Endothelial cell of umbilical vein (primary cell): ENCODE measurements at regions not wholly inside any gene's neighbourhood (a gene's known extent, or its start where the extent isn't known, plus 50 kb on each side); places are given as distances from the start of the nearest gene placed in this dataset.

Experiments used
- BruUV-seq: library from RNA; stranded (reverse); fragments of 400-500 nt; replicated peaks from 2 replicates; lab custom pipeline; 2021; lab: Mats Ljungman, UMichigan
- CTCF ChIA-PET: fragments of 300-600, 350-600 bp; sonication (Branson Sonifier 250); formaldehyde crosslinking; loops from one replicate; lab custom pipeline; 2021; ENCODE audit warnings: antibody characterized with exemption, inconsistent platforms; lab: Charles Lee
- POLR2A ChIA-PET: fragments of 300-600, 350-600 bp; sonication (Branson Sonifier 250); formaldehyde crosslinking; loops from one replicate; lab custom pipeline; 2021; ENCODE audit warnings: antibody characterized with exemption, inconsistent platforms; lab: Charles Lee
- DNase-seq: peaks from one replicate; pipeline ENCODE4 v3.0.0-alpha.2; 2011; ENCODE audit warnings: low read depth, low spot score
- FAIRE-seq: peaks from 2 replicates; lab custom pipeline; 2011; peaks lifted over from hg19 to GRCh38; lab: Jason Lieb, UNC
- H2AFZ ChIP-seq: 2 replicates; pipeline ENCODE4 v1.6.0; 2012; ENCODE audit warnings: low read depth, low read length, control low read depth, inconsistent platforms
- H3K27ac ChIP-seq: 2 replicates; pipeline ENCODE4 v1.5.1; 2011; ENCODE audit warnings: low read depth, mild to moderate bottlenecking, control low read depth, low read length, moderate library complexity; ENCODE audit not compliant: insufficient read depth
- H3K27me3 ChIP-seq, 2 experiments: 2 replicates each; pipeline versions ENCODE4 v1.6.0 to v1.6.1; 2011; ENCODE audit warnings: low read length in 2 of 2, mixed read lengths in 1 of 2; ENCODE audit not compliant: control insufficient read depth in 2 of 2, insufficient read depth in 2 of 2
- H3K36me3 ChIP-seq, 2 experiments: 2 replicates in 1 of 2; 3 replicates in 1 of 2; pipeline ENCODE4 v1.5.1; 2011; ENCODE audit warnings: low read length in 2 of 2, mild to moderate bottlenecking in 1 of 2, moderate library complexity in 1 of 2; ENCODE audit not compliant: control insufficient read depth in 2 of 2, insufficient read depth in 2 of 2; ENCODE audit errors: extremely low read depth in 1 of 2
- H3K4me1 ChIP-seq: 3 replicates; pipeline ENCODE4 v1.5.1; 2011; ENCODE audit warnings: mild to moderate bottlenecking, low read length; ENCODE audit not compliant: control insufficient read depth, insufficient read depth; ENCODE audit errors: extremely low read depth
- H3K4me2 ChIP-seq: 2 replicates; pipeline ENCODE4 v1.6.1; 2011; ENCODE audit warnings: low read length, control low read depth, mixed read lengths; ENCODE audit not compliant: insufficient read depth
- H3K4me3 ChIP-seq, 3 experiments: fragments of 200-600 bp in 1 of 3; sonication (generic), shearing (Covaris generic) in 1 of 3; replicated peaks in 1 of 3; 2 replicates each; pipeline ENCODE4 v1.5.1; 2011 to 2016; ENCODE audit warnings: control low read depth in 3 of 3, low read length in 3 of 3, mild to moderate bottlenecking in 2 of 3, inconsistent platforms in 1 of 3, low read depth in 1 of 3, moderate library complexity in 1 of 3; ENCODE audit not compliant: insufficient read depth in 1 of 3
- H3K79me2 ChIP-seq: 2 replicates; pipeline ENCODE4 v1.6.0; 2012; ENCODE audit warnings: low read length, inconsistent platforms; ENCODE audit not compliant: control insufficient read depth, insufficient read depth
- H3K9ac ChIP-seq: replicated peaks from 2 replicates; pipeline ENCODE3; 2011; ENCODE audit warnings: low read length, control low read depth; ENCODE audit not compliant: insufficient read depth; ENCODE audit errors: extremely low read depth
- H3K9me1 ChIP-seq: replicated peaks from 3 replicates; pipeline ENCODE4 v1.6.0; 2011; ENCODE audit warnings: mild to moderate bottlenecking, low read length; ENCODE audit not compliant: control insufficient read depth, insufficient read depth; ENCODE audit errors: extremely low read depth
- H3K9me3 ChIP-seq: replicated peaks from 2 replicates; pipeline ENCODE4 v1.5.1; 2012; ENCODE audit warnings: low read length, inconsistent platforms; ENCODE audit not compliant: control insufficient read depth, insufficient read depth
- H4K20me1 ChIP-seq: replicated peaks from 2 replicates; pipeline ENCODE3; 2011; ENCODE audit warnings: mild to moderate bottlenecking, low read length; ENCODE audit not compliant: control insufficient read depth, insufficient read depth; ENCODE audit errors: extremely low read depth
- CTCF ChIP-seq, 2 donors: IDR thresholded peaks; 1 replicate in 1 of 2; 2 replicates in 1 of 2; pipeline ENCODE4 v1.5.1; 2011; ENCODE audit warnings: low read length in 2 of 2, mild to moderate bottlenecking in 2 of 2, moderate library complexity in 2 of 2, control low read depth in 1 of 2, inconsistent platforms in 1 of 2, low read depth in 1 of 2; ENCODE audit not compliant: insufficient read depth in 1 of 2; ENCODE audit errors: extremely low read depth in 1 of 2
- EZH2 ChIP-seq: IDR thresholded peaks from 2 replicates; pipeline ENCODE4 v1.6.1; 2012; ENCODE audit warnings: borderline replicate concordance, low read depth, mild to moderate bottlenecking, moderate library complexity, low read length, inconsistent platforms; ENCODE audit not compliant: severe bottlenecking
- FOS ChIP-seq: IDR thresholded peaks from 2 replicates; pipeline ENCODE4 v1.6.1; 2011; ENCODE audit warnings: mild to moderate bottlenecking, low read length, moderate library complexity, borderline replicate concordance; ENCODE audit not compliant: insufficient read depth
- GATA2 ChIP-seq: IDR thresholded peaks from 2 replicates; pipeline ENCODE4 v1.7.0; 2011; ENCODE audit warnings: low read depth, mild to moderate bottlenecking, moderate library complexity, mixed read lengths, low read length; ENCODE audit not compliant: insufficient read length, insufficient read depth
- JUN ChIP-seq: IDR thresholded peaks from 2 replicates; pipeline ENCODE4 v1.6.1; 2011; ENCODE audit warnings: borderline replicate concordance, low read depth; ENCODE audit not compliant: insufficient read length, insufficient read depth
- MAX ChIP-seq: IDR thresholded peaks from 2 replicates; pipeline ENCODE4 v1.6.1; 2011; ENCODE audit not compliant: insufficient read depth, insufficient read length
- MYC ChIP-seq: IDR thresholded peaks from one replicate; pipeline ENCODE4 v1.6.1; 2011; ENCODE audit warnings: mild to moderate bottlenecking, low read depth, low read length
- POLR2A ChIP-seq: IDR thresholded peaks from 2 replicates; pipeline ENCODE4 v1.6.1; 2012; ENCODE audit warnings: low read depth, mild to moderate bottlenecking, control low read depth, low read length
- POLR2AphosphoS5 ChIP-seq: IDR thresholded peaks from 2 replicates; pipeline ENCODE4 v1.6.1; 2012; ENCODE audit warnings: low read depth, mild to moderate bottlenecking, control low read depth, low read length, moderate library complexity; ENCODE audit not compliant: insufficient read depth
- dilution Hi-C: fragments of 300-500 bp; cut with MboI; formaldehyde crosslinking; loops from one replicate; pipeline ENCODE4 v1.15.0; 2019; ENCODE audit warnings: low sequenced_read_pairs; ENCODE audit not compliant: extremely low pct_ligation_motif_present
- intact Hi-C: fragments of 100-400 bp; cut with micrococcal nuclease; formaldehyde crosslinking; loops from one replicate; pipeline ENCODE4 v1.10.0; 2022

- Histone ChIP-seq H2AFZ (no peak overlapping the region), H3K27me3 (no peaks in the 10 kb centered on the region), H3K27ac (no peak overlapping the region), H3K4me3 (no peak overlapping the region), H3K4me1 (no peaks in the 10 kb centered on the region), H3K9me3 (no peaks in the 10 kb centered on the region), H3K36me3 (no peaks in the 10 kb centered on the region), H3K79me2 (no peaks in the 10 kb centered on the region), H3K9me1 (no peaks in the 10 kb centered on the region), H4K20me1 (no peaks in the 10 kb centered on the region), H3K9ac (no peak overlapping the region), H3K4me2 (no peak overlapping the region)
- TF ChIP-seq MAX (no peak), FOS (no peak)
- FAIRE-seq (no peak), DNase-seq (no peak)
- intact Hi-C loops: loop anchor here (10.0 kb wide), 1 partner anchor 1130 kb away; no protein-coding TSS in a partner anchor
- dilution Hi-C loops: no loop called here
- BruUV-seq: no TSS peak
- POLR2A ChIA-PET: no interaction called here
- CTCF ChIA-PET: interaction anchor here (1.1 to 3.1 kb wide), 3 partner anchors 11 to 92 kb away, joined by 3 to 10 read pairs (median 5); no protein-coding TSS in a partner anchor
Measured at GRCh38 chr14:53214384-53214783, 61.3 kb upstream of the DDHD1 start.

- H4K20me1 ChIP-seq: no peaks in the 10 kb centered on the region
- no peak for FAIRE-seq
- TF ChIP-seq EZH2 (no peak), CTCF (IDR thresholded peaks at IDR 0.05; ENCODE audit: extremely low read depth in 1 of 2, insufficient read depth in 1 of 2, low read depth in 1 of 2, low read length in 2 of 2) (no peak), FOS (no peak), GATA2 (no peak), JUN (no peak), MYC (no peak), POLR2AphosphoS5 (no peak), POLR2A (no peak), MAX (no peak)
- no peak overlapping the region for H3K4me2 ChIP-seq
- ChIA-PET POLR2A (no interaction called here), CTCF (interaction anchor here (1.1 to 3.1 kb wide), 3 partner anchors 10 to 93 kb away, joined by 3 to 10 read pairs (median 5); no protein-coding TSS in a partner anchor)
- H3K4me1 ChIP-seq: no peaks in the 10 kb centered on the region
- no peaks in the 10 kb centered on the region for H3K9me1 ChIP-seq
- H3K36me3 ChIP-seq: no peaks in the 10 kb centered on the region
- no peaks in the 10 kb centered on the region for H3K79me2 ChIP-seq
- no peak overlapping the region for H2AFZ ChIP-seq
- no peaks in the 10 kb centered on the region for H3K27me3 ChIP-seq
- H3K27ac ChIP-seq: no peak overlapping the region
- dilution Hi-C loops: no loop called here
- no peak overlapping the region for H3K4me3 ChIP-seq
- intact Hi-C loops: loop anchor here (10.0 kb wide), 1 partner anchor 1131 kb away; no protein-coding TSS in a partner anchor
- no TSS peak for BruUV-seq
- no peaks in the 10 kb centered on the region for H3K9me3 ChIP-seq
- DNase-seq: no peak
- H3K9ac ChIP-seq: no peak overlapping the region
Measured at GRCh38 chr14:53213761-53214160, 60.6 kb upstream of the DDHD1 start.
